ENCODE measurements at regions not wholly inside any gene's neighbourhood (a gene's known extent, or its start where the extent isn't known, plus 50 kb on each side); places are given as distances from the start of the nearest gene placed in this dataset.

- H3K27me3 ChIP-seq (ENCODE audit: control insufficient read depth in 4 of 4, insufficient read depth in 4 of 4, low read length in 3 of 4), result no peaks in the 10 kb centered on the region
- H3K4me3 ChIP-seq (ENCODE audit: low read depth in 1 of 3, low read length in 3 of 3), result no peak overlapping the region
- H3K9ac ChIP-seq (ENCODE audit: low read depth in 1 of 2, low read length in 2 of 2), result no peak overlapping the region
- WGBS, result 46% methylated on average over 2 of the region's 2 CpGs
- no peaks in the 10 kb centered on the region for H3K36me3 ChIP-seq (ENCODE audit: control insufficient read depth in 4 of 4, insufficient read depth in 3 of 4, low read depth in 1 of 4, low read length in 3 of 4)
- TF ChIP-seq SP1 (IDR thresholded peaks at IDR 0.05) (no peak), RAD21 (IDR thresholded peaks at IDR 0.05) (no peak), JUND (IDR thresholded peaks at IDR 0.05) (no peak), CTCF (IDR thresholded peaks at IDR 0.05; ENCODE audit: low read depth, low read length, missing input control) (no peak)
- H3K4me1 ChIP-seq (ENCODE audit: control insufficient read depth in 4 of 4, insufficient read depth in 4 of 4, low read length in 3 of 4), result no peaks in the 10 kb centered on the region
- DNase-seq (ENCODE audit: low spot score), result no peak
- H3K27ac ChIP-seq (ENCODE audit: low read depth in 1 of 2, low read length in 2 of 2), result no peak overlapping the region
- H3K9me3 ChIP-seq (ENCODE audit: control insufficient read depth in 4 of 4, low read length in 3 of 4), result no peaks in the 10 kb centered on the region
Observed at GRCh38 chr10:20648263-20648874, 248.7 kb downstream of the NEBL start.

GRCh38 chr10:20647756-20648155, 249.4 kb downstream of the NEBL start:
- Histone ChIP-seq H3K27ac (ENCODE audit: low read depth in 1 of 2, low read length in 2 of 2) (no peak overlapping the region), H3K9me3 (ENCODE audit: control insufficient read depth in 4 of 4, low read length in 3 of 4) (no peaks in the 10 kb centered on the region), H3K36me3 (ENCODE audit: control insufficient read depth in 4 of 4, insufficient read depth in 3 of 4, low read depth in 1 of 4, low read length in 3 of 4) (no peaks in the 10 kb centered on the region), H3K4me3 (ENCODE audit: low read depth in 1 of 3, low read length in 3 of 3) (no peak overlapping the region), H3K27me3 (ENCODE audit: control insufficient read depth in 4 of 4, insufficient read depth in 4 of 4, low read length in 3 of 4) (no peaks in the 10 kb centered on the region), H3K4me1 (ENCODE audit: control insufficient read depth in 4 of 4, insufficient read depth in 4 of 4, low read length in 3 of 4) (no peaks in the 10 kb centered on the region), H3K9ac (ENCODE audit: low read depth in 1 of 2, low read length in 2 of 2) (no peak overlapping the region)
- DNase-seq (ENCODE audit: low spot score), result no peak
- TF ChIP-seq YY1 (IDR thresholded peaks at IDR 0.05), result no peak
- TF ChIP-seq HNF4A (conservative IDR thresholded peaks at IDR 0.05), result no peak
- no peak for TF ChIP-seq CTCF (IDR thresholded peaks at IDR 0.05; ENCODE audit: low read depth, low read length, missing input control)
- TF ChIP-seq FOXA1 (IDR thresholded peaks at IDR 0.05), result no peak
- no peak for TF ChIP-seq ZBTB33 (IDR thresholded peaks at IDR 0.05)
- no peak for TF ChIP-seq ATF3 (IDR thresholded peaks at IDR 0.05)
- TF ChIP-seq FOXA2 (IDR thresholded peaks at IDR 0.05), result no peak
- TF ChIP-seq EGR1 (IDR thresholded peaks at IDR 0.05; ENCODE audit: low read depth in 2 of 2), result no peak
- no peak for TF ChIP-seq SP1 (IDR thresholded peaks at IDR 0.05)

- H3K4me3 ChIP-seq (ENCODE audit: low read depth in 1 of 3, low read length in 3 of 3), result no peak overlapping the region
- no peak for DNase-seq (ENCODE audit: low spot score)
- H3K9me3 ChIP-seq (ENCODE audit: control insufficient read depth in 4 of 4, low read length in 3 of 4), result no peaks in the 10 kb centered on the region
- H3K4me1 ChIP-seq (ENCODE audit: control insufficient read depth in 4 of 4, insufficient read depth in 4 of 4, low read length in 3 of 4), result no peaks in the 10 kb centered on the region
- no peaks in the 10 kb centered on the region for H3K36me3 ChIP-seq (ENCODE audit: control insufficient read depth in 4 of 4, insufficient read depth in 3 of 4, low read depth in 1 of 4, low read length in 3 of 4)
- no peak overlapping the region for H3K9ac ChIP-seq (ENCODE audit: low read depth in 1 of 2, low read length in 2 of 2)
- no peaks in the 10 kb centered on the region for H3K27me3 ChIP-seq (ENCODE audit: control insufficient read depth in 4 of 4, insufficient read depth in 4 of 4, low read length in 3 of 4)
- WGBS, result 74% methylated on average over 8 of the region's 8 CpGs
- no peak overlapping the region for H3K27ac ChIP-seq (ENCODE audit: low read depth in 1 of 2, low read length in 2 of 2)
- TF ChIP-seq MAX (IDR thresholded peaks at IDR 0.05) (no peak), FOXA2 (IDR thresholded peaks at IDR 0.05) (no peak), ZBTB33 (IDR thresholded peaks at IDR 0.05) (no peak), SP1 (IDR thresholded peaks at IDR 0.05) (no peak), CTCF (IDR thresholded peaks at IDR 0.05; ENCODE audit: low read depth, low read length, missing input control) (no peak), RXRA (IDR thresholded peaks at IDR 0.05) (no peak), EGR1 (IDR thresholded peaks at IDR 0.05; ENCODE audit: low read depth in 2 of 2) (no peak)
Observed at GRCh38 chr10:20644421-20644820, 252.7 kb downstream of the NEBL start.

Measured in liver (tissue), 8 donors.